Tibial nerve (tissue), 4 donors: ENCODE measurements at regions not wholly inside any gene's neighbourhood (a gene's known extent, or its start where the extent isn't known, plus 50 kb on each side); places are given as distances from the start of the nearest gene placed in this dataset.

Experiments
- DNase-seq, 2 donors: peaks; one replicate each; pipeline ENCODE4 v3.0.0-alpha.2; 2019; ENCODE audit warnings: low spot score in 2 of 2
- H3K27ac ChIP-seq, 4 donors: fragments of 200-600 bp; sonication (generic) in 3 of 4; one replicate each; pipeline ENCODE4 v1.5.1; 2017 to 2019; ENCODE audit warnings: mild to moderate bottlenecking in 1 of 4
- H3K27me3 ChIP-seq, 2 donors: fragments of 200-600 bp; sonication (generic) in 1 of 2; one replicate each; pipeline versions ENCODE4 v1.5.1 to v1.6.0; 2017 to 2019
- H3K36me3 ChIP-seq, 3 donors: fragments of 200-600 bp; sonication (generic); one replicate each; pipeline ENCODE4 v1.5.1; 2018 to 2019
- H3K4me1 ChIP-seq, 4 donors: fragments of 200-600 bp; sonication (generic) in 3 of 4; one replicate each; pipeline ENCODE4 v1.5.1; 2017 to 2019
- H3K4me3 ChIP-seq, 4 donors: fragments of 200-600 bp; sonication (generic) in 3 of 4; one replicate each; pipeline ENCODE4 v1.5.1; 2017 to 2019; ENCODE audit warnings: mild to moderate bottlenecking in 1 of 4, moderate library complexity in 1 of 4
- H3K9me3 ChIP-seq, 4 donors: fragments of 200-600 bp; sonication (generic) in 3 of 4; one replicate each; pipeline ENCODE4 v1.5.1; 2017 to 2019
- EP300 ChIP-seq, 2 donors: sonication (generic); formaldehyde crosslinking; IDR thresholded peaks; one replicate each; pipeline ENCODE4 v1.6.1; 2017; ENCODE audit warnings: antibody characterized with exemption in 2 of 2, mild to moderate bottlenecking in 1 of 2
- POLR2A ChIP-seq, 2 donors: fragments of 450-650 bp; IDR thresholded peaks; one replicate each; pipeline ENCODE4 v1.6.1; 2017; ENCODE audit warnings: antibody characterized with exemption in 2 of 2, mild to moderate bottlenecking in 2 of 2, moderate library complexity in 2 of 2
- WGBS, 2 donors: methylation state at CpG; one replicate each; pipeline ENCODE4 v1.1.5; 2018; 5-methylcytosine and 5-hydroxymethylcytosine counted together
- TF ChIP-seq, protein P1 (sequence below), 5 experiments: fragments of 200-600 bp in 3 of 5; fragments of 450-650 bp in 2 of 5; sonication (generic) in 3 of 5; IDR thresholded peaks; one replicate each; pipeline ENCODE4 v1.5.1; 2016 to 2019; ENCODE audit warnings: antibody characterized with exemption in 5 of 5, mild to moderate bottlenecking in 3 of 5, moderate library complexity in 2 of 5

DNA sequence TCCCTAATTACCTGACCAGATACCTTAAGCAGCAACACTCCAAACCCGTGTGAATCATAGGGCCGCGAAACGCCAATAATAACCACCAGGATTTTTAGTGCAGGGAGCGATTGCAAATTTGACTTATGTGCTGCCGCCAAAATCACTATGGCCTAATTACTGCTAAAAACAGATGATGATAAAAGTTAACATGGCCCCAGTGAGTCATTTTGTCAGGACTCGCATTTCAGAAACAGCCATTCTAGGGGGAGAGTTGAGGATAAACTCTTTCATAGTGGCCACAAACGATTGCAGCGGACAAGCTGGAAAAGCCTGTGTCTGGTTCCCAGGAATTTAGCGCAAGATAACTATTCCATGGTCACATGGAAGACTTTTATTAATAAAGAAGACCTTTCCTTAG, 103.4 kb downstream of the HLX start:
- 75 to 79% methylated on average over 10 of the region's 10 CpGs for WGBS, 2 donors
- Histone ChIP-seq H3K27me3 (no peaks in the 10 kb centered on the region), H3K9me3 (no peaks in the 10 kb centered on the region), H3K4me3 (no peak overlapping the region), H3K4me1 (no peaks in the 10 kb centered on the region), H3K27ac (no peak overlapping the region), H3K36me3 (no peaks in the 10 kb centered on the region)
- TF ChIP-seq POLR2A (IDR thresholded peaks at IDR 0.05) (no peak), EP300 (IDR thresholded peaks at IDR 0.05) (no peak)
- TF ChIP-seq, protein P1, sequence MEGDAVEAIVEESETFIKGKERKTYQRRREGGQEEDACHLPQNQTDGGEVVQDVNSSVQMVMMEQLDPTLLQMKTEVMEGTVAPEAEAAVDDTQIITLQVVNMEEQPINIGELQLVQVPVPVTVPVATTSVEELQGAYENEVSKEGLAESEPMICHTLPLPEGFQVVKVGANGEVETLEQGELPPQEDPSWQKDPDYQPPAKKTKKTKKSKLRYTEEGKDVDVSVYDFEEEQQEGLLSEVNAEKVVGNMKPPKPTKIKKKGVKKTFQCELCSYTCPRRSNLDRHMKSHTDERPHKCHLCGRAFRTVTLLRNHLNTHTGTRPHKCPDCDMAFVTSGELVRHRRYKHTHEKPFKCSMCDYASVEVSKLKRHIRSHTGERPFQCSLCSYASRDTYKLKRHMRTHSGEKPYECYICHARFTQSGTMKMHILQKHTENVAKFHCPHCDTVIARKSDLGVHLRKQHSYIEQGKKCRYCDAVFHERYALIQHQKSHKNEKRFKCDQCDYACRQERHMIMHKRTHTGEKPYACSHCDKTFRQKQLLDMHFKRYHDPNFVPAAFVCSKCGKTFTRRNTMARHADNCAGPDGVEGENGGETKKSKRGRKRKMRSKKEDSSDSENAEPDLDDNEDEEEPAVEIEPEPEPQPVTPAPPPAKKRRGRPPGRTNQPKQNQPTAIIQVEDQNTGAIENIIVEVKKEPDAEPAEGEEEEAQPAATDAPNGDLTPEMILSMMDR (IDR thresholded peaks at IDR 0.05) = no peak
- DNase-seq = no peak

DNA sequence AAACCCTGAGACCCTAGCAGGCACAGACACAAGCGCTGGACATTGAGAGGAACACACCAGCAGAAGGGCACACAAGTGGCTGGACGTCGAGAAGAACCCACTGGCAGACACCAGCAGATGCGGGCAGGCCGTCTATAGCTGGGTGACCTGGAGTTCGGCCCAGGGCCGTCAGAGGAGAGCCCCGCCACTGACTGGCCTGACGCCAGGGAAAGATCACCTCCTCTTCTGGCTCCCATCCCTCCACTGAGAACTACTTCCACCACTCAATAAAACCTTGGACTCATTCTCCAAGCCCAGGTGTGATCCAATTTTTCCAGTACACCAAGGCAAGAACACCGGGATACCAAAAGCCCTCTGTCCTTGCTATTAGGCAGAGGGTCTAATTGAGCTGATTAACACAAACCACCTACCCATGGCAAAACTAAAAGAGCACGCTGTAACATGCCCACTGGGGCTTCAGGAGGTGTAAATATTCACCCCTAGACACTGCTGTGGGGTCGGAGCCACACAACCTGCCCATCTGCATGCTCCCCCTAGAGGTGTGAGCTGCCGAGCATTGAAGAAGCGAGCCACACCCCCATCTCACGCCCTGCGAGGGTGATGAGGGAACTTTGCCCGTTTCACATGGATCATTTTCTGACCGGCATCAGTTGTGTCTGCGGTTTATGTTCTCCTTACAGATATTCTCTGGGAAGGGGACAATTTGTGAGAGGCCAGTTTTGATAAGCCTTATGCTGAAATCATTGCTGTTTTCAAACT, 104.8 kb downstream of the HLX start:
- DNase-seq = no peak
- no peaks in the 10 kb centered on the region for H3K4me1 ChIP-seq
- no peak overlapping the region for H3K4me3 ChIP-seq
- no peaks in the 10 kb centered on the region for H3K36me3 ChIP-seq
- 65 to 69% methylated on average over 19 of the region's 19 CpGs for WGBS, 2 donors
- no peaks in the 10 kb centered on the region for H3K27me3 ChIP-seq
- TF ChIP-seq EP300 (IDR thresholded peaks at IDR 0.05) = no peak
- no peak for TF ChIP-seq POLR2A (IDR thresholded peaks at IDR 0.05)
- TF ChIP-seq, protein P1 (IDR thresholded peaks at IDR 0.05) = no peak
- no peaks in the 10 kb centered on the region for H3K9me3 ChIP-seq
- H3K27ac ChIP-seq = no peak overlapping the region

DNA sequence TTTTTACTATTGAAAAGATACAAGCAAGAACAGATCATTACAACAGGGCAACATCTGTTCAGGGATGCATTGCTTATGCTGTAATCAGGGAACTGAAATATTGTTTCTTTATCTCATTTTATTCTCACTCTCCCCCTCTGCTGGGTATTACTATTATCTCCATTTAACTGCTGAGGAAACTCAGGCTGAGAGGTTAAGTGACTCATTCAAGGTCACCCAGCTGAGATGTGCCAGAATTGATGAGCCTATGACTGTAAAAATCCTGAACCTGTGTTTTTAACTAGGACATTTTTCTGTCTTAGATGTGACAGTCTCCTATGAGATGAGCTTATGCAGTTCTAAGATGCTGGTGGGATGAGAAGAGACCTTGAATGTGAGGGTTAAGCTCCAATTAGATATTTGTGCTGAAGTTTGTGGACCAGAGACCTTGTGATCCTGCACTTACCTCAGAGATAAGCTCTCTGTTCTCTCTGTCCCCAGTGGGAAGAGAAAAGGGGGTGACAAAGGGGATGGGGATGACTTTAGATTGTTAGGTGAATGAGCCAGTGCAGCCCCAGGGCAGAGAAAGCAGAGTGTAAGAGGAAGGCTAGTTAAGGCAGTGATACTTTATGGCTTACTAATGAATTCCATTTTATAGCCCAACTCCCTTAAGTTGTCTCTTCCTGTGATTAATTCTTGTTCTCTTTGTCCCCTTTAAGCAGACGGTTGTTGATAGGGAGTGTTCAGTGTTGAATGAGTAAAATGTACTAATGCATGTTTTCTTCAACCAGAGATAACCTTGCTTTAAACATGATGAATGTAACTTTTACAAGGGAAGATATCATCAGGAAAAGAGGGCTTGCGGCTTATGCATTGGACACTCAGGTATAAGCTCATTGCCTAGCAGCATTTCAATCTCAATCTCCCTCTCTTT, 111.4 kb downstream of the HLX start:
- Histone ChIP-seq H3K27me3 (no peaks in the 10 kb centered on the region), H3K4me1 (peaks cover 0 to 17% (median 0%) of the 10 kb centered on the region in 4 donors), H3K9me3 (no peaks in the 10 kb centered on the region), H3K4me3 (no peak overlapping the region), H3K36me3 (no peaks in the 10 kb centered on the region), H3K27ac (no peak overlapping the region)
- WGBS, 2 donors = 59 to 68% methylated on average over 2 of the region's 2 CpGs
- DNase-seq = no peak
- TF ChIP-seq, protein P1 (IDR thresholded peaks at IDR 0.05) = no peak
- TF ChIP-seq EP300 (IDR thresholded peaks at IDR 0.05) = no peak
- no peak for TF ChIP-seq POLR2A (IDR thresholded peaks at IDR 0.05)

DNA sequence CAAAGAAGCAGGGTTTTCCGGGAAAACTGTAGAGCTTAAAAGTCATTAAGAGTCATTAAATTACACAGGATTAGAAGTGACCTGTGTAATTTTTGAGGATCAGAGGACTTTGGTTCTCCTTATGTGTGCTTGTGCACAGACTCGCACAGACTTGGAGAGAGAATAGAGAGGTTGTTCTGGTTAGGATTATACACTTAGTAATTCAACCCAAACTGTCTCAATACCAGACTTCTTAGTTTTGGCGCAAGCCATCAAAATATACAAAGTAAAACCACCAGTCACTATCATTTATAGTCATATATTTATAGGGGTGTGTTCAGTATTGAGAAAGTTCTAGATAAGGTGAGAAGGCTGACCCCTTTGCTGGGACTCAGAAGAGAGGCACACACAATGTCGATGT, 112.3 kb downstream of the HLX start:
- H3K4me1 ChIP-seq = peaks cover 0 to 17% (median 0%) of the 10 kb centered on the region in 4 donors
- 66 to 74% methylated on average over 4 of the region's 4 CpGs for WGBS, 2 donors
- no peaks in the 10 kb centered on the region for H3K27me3 ChIP-seq
- DNase-seq = no peak
- H3K27ac ChIP-seq = no peak overlapping the region
- TF ChIP-seq EP300 (IDR thresholded peaks at IDR 0.05) (no peak), POLR2A (IDR thresholded peaks at IDR 0.05) (no peak)
- TF ChIP-seq, protein P1 (IDR thresholded peaks at IDR 0.05) = no peak
- no peak overlapping the region for H3K4me3 ChIP-seq
- no peaks in the 10 kb centered on the region for H3K9me3 ChIP-seq
- H3K36me3 ChIP-seq = no peaks in the 10 kb centered on the region
